GM19193 (cell line): ENCODE measurements at regions not wholly inside any gene's neighbourhood (a gene's known extent, or its start where the extent isn't known, plus 50 kb on each side); places are given as distances from the start of the nearest gene placed in this dataset.

Source experiments
- POLR2A ChIP-seq: IDR thresholded peaks from 4 replicates; pipeline ENCODE4 v1.6.1; 2011; ENCODE audit not compliant: insufficient read depth, insufficient read length; ENCODE audit errors: extremely low read depth

DNA sequence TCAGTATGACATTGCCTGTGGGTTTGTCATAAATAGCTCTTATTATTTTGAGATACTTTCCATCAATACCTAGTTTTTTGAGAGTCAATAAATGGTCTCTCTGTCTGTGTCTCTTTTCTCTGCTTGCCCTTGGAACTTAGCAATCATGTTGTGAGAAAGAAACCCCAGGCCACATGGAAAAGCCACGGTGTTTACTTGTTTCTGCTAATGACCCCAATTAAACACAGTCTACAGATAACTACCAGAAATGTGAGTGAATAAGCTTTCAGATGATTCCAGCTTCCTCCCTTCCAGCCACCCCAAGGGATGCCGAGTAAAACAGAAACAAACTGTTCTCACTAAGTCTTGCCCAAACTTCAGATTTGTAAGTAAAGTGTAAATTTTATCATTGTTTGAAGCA lies 584.9 kb downstream of the MAT2B start:
- no peak for TF ChIP-seq POLR2A

DNA sequence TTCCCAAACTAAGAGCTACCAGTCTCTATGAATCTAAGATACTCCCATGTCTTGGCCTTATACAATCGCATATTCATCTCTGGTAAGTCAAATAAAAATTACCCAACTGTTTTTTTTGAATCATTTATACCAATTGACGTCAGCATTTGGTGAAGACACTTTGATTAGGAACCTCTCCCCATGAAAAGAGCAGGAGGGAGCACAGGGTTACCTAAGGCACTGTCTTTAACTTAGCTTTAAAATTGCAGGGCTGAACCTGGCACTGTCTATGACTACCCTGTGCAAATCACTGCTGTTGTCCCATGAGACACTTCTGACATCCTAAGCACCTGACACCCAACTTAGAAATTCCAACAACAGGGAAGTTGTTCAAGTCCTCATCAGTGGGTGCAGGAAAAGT lies 586.4 kb downstream of the MAT2B start:
- no peak for TF ChIP-seq POLR2A

DNA sequence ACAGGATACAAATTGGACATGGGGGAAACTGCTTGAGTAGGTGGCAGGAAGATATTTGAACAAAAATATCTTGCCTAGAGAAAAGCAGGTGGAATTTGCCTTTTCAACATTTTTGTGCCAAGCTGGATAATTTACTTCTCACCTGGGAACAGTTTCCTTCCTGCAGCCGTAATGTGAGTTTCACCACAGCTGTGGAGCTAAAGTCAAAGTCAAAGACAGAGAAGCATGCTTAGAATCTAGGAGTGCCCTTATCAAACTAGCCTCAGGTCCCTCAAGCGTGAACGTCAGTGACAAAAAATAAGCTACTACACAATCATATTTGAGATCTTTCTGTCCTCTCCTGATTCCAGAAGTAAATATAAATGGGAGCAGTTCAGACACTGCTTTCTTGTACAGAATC lies 588.9 kb downstream of the MAT2B start:
- TF ChIP-seq POLR2A, result no peak

DNA sequence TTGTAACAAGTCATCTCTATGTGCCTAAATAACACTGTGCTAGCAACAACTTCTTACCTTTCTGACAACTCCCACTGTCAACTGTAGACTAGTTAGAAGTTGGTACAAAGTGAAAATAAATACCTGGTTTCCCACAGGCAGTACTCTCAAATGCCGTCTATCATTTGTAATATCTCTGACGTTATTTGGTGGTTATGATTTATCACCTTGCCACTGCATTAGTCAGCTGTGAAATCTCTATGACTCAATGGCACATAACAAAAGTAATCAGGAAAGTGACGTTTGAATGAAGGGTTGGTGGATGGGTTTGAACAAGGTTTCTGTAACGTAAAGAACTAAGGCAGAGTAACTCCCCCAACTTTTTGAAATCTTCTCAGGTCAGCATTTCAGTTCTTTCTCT lies 592.3 kb downstream of the MAT2B start:
- TF ChIP-seq POLR2A, result no peak

DNA sequence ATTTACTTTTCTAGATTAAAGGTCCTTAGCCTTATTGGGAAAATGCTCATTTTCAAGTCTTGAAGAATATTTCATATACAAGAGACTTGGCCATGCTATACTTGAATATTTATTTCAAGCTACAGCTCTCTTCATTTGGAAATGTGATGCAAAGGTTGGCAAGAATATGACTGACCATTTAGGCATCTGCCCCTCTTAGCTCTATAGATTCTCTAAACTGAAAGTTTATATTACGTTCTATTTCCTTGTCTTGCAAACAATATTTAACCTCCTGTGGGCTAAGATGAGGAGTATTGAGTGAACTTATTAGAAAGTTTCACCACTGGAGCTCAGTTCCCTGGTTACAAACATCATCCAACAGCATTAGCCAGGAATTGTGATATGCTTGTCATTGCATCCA lies 593.1 kb downstream of the MAT2B start:
- no peak for TF ChIP-seq POLR2A

DNA sequence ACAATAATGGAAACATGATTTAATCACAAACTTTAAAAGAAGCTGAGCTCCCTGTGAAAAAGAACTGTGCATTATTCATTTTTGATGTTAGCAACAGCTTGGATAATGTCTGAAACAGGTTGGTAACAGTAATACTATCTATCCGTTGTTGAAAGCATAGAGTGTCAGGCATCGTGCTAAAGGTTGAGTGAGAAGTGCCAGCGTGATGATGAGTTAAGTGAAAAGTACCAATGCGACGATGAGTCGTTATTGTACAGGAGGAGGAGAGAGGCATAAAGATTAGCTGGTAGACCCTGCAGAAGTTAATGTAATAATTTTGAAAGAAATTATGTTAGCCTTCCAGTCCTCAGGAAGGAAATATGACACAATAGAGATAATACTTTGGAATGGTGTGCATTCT lies 593.6 kb downstream of the MAT2B start:
- TF ChIP-seq POLR2A, result no peak

DNA sequence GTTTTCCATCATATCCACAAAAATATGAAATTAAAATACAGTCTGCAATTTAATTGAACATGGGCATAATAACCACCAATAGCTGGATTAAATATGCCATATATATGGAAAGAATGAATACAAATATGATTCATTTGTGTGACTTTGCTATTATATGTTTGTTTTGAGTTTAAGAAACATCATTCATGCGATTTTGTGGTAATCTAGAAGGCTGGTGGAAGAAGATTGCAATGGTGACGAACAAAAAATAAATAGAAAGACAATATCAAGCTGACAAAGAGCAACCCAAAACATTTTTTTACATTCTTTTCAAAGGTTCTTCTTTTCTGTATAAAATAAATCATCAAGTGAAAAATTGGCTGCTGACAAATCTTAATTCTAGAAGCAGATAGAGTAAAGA lies 610.0 kb downstream of the MAT2B start:
- TF ChIP-seq POLR2A, result no peak

DNA sequence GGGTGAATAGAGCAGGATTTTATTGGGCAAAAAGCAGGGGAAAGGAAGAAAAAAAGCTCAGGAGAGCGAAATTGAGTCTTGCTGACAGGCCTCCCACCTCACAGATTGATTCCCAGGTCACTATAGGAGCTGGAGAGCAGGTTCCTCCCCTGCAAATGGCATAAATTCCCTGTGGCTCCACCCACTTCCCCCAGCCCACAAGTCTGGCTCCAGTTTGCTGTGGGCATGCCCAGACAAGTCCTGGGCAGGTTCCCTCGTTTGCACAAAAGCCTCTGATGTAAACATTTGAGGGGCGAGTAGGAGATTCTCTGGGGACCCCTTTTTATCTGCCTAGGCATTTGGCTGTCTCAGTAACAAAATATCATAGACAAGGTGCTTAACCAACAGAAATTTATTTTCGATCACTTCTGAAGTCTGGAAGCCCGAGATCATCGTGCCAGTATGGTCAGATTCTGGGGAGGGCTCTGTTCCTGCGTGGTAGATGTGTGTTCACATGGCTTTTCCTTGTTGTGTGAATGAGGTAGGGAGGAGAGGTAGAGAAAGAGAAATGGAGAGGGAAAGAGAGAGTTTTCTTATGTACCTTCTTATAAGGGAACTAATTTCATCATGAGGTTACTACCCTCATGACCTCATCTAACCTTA lies 614.5 kb downstream of the MAT2B start:
- TF ChIP-seq POLR2A, result no peak

DNA sequence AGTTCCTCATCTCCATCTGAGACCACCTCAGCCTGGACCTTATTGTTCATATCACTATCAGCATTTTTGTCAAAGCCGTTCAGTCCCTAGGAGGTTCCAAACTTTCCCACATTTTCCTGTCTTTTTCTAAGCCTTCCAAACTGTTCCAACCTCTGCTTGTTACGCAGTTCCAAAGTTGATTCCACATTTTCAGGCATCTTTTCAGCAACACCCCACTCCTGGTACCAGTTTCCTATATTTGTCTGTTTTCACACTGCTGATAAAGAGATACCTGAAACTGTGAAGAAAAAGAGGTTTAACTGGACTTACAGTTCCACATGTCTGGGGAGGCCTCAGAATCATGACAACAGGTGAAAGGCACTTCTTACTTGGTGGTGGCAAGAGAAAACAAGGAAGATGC lies 622.1 kb downstream of the MAT2B start:
- no peak for TF ChIP-seq POLR2A

DNA sequence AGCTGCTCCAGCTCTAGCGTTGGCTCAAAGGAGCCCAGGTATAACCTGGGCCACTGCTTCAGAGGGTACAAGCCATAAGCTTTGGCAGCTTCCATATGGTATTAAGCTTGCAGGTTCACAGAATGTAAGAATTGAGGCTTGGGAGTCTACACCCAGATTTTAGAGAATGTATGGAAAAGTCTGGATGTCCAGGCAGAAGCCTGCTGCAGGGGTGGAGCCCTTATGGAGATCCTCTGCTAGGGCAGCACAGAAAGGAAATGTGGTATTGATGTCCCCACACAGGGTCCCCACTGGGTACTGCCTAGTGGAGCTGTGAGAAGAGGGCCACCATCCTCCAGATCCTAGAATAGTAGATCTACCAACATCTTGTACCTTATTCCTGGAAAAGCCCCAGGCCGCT lies 626.9 kb downstream of the MAT2B start:
- TF ChIP-seq POLR2A, result no peak

DNA sequence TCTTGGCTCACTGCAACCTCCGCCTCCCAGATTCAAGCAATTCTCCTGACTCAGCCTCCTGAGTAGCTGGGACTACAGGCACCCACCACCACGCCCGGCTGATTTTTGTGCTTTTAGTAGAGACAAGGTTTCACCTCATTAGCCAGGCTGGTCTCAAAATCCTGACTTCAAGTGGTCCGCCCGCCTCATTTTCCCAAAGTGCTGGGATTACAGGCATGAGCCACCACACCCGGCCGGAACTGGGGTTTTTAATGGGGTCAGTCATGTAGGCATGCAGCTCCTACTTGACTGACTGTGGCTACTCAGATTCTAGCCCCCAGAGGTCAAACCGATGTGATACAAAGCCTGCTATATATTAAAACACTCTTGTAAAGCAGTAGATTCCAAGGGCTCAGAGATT lies 631.7 kb downstream of the MAT2B start:
- no peak for TF ChIP-seq POLR2A

DNA sequence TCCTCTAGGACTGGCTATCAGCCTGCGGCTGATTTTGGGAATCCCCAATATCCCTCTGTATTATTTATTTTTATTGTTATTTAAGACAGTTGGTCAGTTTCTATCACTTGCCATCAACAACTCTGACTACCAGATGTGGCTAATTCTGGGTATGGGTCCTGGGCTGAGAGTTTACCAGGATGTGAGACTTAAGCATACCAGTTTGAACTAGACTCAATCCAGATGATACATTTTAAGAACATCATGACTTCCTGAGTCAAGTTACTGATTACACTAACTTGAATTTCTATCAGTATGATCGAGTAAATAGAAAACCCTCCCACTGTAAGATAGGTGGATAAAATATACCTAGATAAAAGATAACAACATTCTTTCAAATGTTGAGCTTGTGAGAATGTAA lies 634.0 kb downstream of the MAT2B start:
- no peak for TF ChIP-seq POLR2A

DNA sequence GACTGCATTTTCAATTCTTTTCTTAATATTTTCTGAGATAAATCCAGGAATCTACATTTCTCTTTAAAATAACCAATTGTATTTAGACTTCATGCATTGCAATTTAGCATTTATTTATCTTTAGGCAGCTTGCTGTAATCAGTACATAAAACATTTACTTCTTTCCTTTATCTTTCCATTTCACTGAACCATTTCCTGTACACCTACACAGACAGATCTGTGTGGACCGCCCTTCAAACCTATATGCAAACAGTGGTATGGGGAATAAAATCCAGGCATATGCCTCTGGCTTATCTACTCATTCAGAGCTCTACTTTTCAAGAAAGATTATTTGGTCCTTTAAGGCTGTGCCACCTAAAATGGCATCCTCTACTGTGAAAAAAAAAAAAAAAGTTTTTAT lies 640.0 kb downstream of the MAT2B start:
- TF ChIP-seq POLR2A, result no peak

DNA sequence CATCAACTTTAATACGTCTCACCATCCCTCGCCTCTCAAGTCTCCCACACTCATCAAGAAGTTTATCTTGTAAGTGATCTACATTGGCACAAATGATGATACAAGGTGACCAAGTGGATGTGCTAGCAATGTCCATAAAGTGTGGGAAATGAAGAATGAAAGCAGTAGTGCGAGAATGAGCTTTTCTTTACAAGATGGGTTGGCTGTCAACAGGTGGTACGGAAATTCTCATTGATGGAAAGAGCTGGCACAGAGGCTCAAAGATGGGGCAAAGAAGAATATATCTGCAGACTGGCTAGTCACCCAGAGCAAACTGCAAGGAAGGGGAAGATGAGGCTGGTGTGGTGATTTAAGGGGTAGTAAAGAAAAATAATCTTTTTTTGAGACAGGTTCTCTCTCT lies 640.8 kb downstream of the MAT2B start:
- no peak for TF ChIP-seq POLR2A

DNA sequence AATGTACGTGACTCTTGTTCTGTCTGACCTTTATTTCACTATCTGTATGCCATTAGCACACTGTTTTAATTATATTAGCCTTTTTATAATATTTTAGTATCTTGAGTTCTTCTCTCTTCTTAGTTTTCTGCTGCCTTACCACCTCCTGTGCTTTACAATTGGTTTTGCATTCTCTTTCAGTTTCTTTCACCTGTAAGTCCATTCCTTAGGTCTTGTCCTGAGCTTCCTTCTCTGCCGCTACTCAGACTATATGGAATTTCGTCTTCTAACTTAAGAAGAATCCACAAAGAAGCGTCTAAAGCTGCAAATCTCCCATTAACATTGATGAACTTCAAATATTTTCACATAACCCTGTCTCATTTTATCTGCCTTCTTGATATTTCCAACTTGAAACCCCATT lies 642.9 kb downstream of the MAT2B start:
- TF ChIP-seq POLR2A, result no peak

DNA sequence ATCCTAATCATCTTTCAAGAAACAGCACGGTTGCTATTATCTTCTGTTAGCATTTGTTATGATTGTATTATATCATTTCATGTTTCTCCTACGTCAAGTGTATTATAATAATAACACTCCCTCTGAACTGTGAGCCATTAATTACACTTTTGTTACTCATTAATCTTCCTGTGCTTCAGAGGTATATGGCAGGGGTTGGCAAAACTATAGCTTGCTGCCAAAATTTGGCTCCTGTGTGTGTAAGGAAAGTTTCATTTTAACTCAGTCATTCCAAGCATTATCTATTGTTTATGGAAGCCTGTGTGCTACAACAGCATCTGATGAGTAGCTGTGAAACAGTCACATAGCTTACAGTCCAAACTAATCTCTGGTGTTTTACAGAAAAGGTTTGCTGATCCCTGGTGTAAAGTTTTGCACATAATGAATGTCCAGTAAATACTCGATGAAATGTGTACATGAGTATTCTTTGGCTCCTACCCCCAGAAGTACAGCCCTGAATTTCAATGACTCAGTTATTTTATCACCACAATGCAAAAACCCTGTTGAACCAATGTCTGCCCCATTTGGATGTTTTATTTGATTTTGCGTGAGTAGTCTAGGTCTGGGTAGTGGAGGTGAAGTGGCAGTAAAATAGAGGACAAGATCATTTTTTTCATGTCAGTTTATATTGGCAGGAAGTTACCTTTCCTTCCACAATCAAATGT lies 648.2 kb downstream of the MAT2B start:
- TF ChIP-seq POLR2A, result no peak

DNA sequence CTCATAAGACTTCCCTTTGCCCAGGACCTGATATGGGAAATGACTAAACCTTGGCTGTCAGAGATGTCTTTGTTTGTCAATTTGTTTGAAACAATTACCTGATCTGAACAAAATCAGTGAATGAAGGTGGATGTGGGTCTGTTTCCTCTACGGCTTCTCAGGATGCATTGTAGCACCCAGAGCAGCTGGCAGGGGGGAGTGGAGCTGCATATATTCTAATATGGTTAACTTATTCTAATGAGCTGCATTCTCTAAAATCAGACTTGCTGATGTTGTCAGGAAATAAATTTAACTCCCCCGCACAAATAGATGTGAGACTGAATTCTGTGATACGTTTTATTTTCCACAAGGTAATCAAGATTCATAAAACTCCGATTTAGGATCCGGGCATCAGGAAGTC lies 665.4 kb downstream of the MAT2B start:
- no peak for TF ChIP-seq POLR2A
